NB4 (cell line): ENCODE measurements at regions not wholly inside any gene's neighbourhood (a gene's known extent, or its start where the extent isn't known, plus 50 kb on each side); places are given as distances from the start of the nearest gene placed in this dataset.
A peak's percentile ranks its signal among the peaks of the same experiment; 100 is the strongest.

ENCODE experiments used
- DNase-seq: peaks from one replicate; pipeline ENCODE4 v3.0.0; 2010; ENCODE audit warnings: low read depth
- H3K4me3 ChIP-seq: one replicate; pipeline ENCODE4 v1.5.1; 2011; ENCODE audit warnings: mild to moderate bottlenecking, low read depth, low read length, moderate library complexity
- CTCF ChIP-seq: IDR thresholded peaks from one replicate; pipeline ENCODE4 v1.5.1; 2012; ENCODE audit warnings: low read depth, low read length
- MAX ChIP-seq: IDR thresholded peaks from 2 replicates; pipeline ENCODE4 v1.6.1; 2011; ENCODE audit warnings: low read depth, low read length
- MYC ChIP-seq: IDR thresholded peaks from 2 replicates; pipeline ENCODE4 v1.6.1; 2011; ENCODE audit warnings: low read depth, low read length
- POLR2A ChIP-seq: IDR thresholded peaks from 2 replicates; pipeline ENCODE4 v1.6.1; 2011; ENCODE audit warnings: mild to moderate bottlenecking; ENCODE audit not compliant: insufficient read length; ENCODE audit errors: extremely low read depth

DNA sequence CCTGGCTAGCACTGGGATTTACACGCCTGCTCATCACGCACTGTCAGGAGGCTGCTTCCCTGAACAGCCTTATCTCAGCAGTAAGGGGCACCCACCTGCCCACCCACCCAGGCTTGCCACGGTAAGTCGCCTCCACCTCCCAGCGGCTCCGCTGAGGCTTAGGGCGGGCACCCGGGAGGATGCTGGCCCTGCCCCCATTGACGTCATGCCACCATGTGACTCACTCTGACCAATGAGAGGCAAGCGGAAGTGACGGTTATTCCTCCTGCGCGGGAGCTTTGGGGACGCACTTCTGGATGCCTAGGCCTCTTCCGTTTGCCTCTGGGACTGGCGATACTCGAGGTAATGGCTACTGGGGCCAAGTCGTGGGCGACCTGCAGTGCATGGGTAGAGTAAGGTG lies 256.8 kb downstream of the QKI start:
- TF ChIP-seq MAX (no peak), MYC (no peak), CTCF (no peak), POLR2A (no peak)
- no peak overlapping the region for H3K4me3 ChIP-seq
- no peak for DNase-seq

GRCh38 chr6:163670336-163670735 lies 255.8 kb downstream of the QKI start:
- TF ChIP-seq POLR2A = no peak
- TF ChIP-seq MAX = no peak
- no peak for TF ChIP-seq MYC
- TF ChIP-seq CTCF = no peak
- DNase-seq = no peak
- no peak overlapping the region for H3K4me3 ChIP-seq

DNA sequence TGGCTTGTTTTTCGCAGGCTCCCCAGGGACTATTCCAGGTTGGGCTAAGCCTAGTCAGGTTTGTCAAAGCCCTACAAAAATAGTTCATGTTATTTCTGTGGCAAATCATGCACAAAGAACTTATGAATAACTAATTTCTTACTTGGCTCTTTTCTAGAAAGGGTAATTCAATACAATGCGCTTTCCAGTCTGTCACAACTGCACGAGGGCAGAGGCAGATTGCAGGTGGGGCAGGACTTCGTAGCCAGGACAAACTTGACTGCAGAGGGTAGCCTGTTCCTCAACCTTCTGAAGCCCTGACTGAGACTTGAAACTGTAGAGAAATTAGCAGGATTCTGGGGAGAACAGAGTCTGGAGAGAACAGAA lies 253.5 kb downstream of the QKI start:
- TF ChIP-seq CTCF = no peak
- no peak for TF ChIP-seq MAX
- TF ChIP-seq POLR2A = no peak
- TF ChIP-seq MYC = no peak
- H3K4me3 ChIP-seq = no peak overlapping the region
- no peak for DNase-seq

DNA sequence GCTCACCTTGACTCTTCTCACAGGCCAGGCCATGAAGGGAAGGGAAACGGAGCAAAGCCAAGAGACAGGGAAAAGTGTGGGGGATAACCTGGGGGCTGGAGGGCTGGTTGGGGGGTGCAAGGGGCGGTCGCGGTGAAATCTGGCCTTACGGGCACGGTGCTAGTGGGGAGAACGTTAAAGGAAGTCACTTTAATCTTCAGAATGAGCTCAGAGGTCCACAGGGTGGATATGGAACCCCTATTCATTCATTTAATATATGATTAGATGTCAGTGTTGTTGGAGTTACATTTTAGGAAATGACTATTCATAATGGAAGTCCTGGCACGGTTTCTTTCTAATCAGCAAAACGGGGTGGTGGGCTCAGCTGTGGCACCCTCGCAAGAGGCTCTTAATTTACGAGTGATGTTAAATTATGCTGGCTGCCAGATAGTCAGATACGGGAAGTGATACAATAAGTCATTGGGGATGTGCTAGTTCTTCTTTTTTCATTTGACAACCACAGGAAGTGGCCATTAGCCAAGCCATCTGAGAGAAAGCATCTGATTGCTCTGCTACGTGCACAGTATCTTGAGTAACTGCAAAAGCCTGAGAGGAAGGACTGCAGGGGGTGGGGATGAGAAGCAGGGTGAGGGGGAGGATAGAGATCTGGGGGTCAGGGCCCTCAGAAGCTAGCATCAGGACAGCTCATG lies 253.0 kb downstream of the QKI start:
- TF ChIP-seq CTCF (no peak), MYC (no peak), MAX (no peak), POLR2A (no peak)
- no peak overlapping the region for H3K4me3 ChIP-seq
- peak; percentile 98 for DNase-seq

GRCh38 chr6:163665464-163665863 lies 250.9 kb downstream of the QKI start:
- no peak for TF ChIP-seq MYC
- TF ChIP-seq POLR2A = no peak
- no peak for TF ChIP-seq MAX
- no peak for TF ChIP-seq CTCF
- no peak overlapping the region for H3K4me3 ChIP-seq
- DNase-seq = no peak

DNA sequence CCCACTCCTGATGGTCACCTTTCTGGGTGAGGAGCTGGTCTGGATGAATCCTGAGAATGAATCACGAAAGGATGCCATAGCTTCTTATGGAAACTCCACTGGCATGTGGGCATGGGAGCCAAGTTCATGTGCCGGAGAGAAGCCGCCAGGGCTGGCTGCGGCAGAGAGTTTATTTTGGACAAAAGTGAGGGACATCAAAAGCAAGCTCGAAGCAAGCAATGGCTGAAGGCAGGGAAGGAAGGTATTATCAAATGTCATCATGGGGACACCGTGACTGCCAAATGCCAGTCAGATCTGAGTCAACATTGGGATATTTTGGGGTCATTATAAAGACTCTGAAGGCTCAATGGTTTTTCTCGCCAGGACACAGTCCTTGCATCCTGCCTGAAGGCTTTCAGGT lies 249.1 kb downstream of the QKI start:
- no peak overlapping the region for H3K4me3 ChIP-seq
- no peak for DNase-seq
- no peak for TF ChIP-seq MAX
- no peak for TF ChIP-seq POLR2A
- TF ChIP-seq CTCF = no peak
- no peak for TF ChIP-seq MYC
